ENCODE measurements at regions not wholly inside any gene's neighbourhood (a gene's known extent, or its start where the extent isn't known, plus 50 kb on each side); places are given as distances from the start of the nearest gene placed in this dataset.

GRCh38 chr13:84497613-84498012 lies 615.3 kb upstream of the SLITRK1 start:
- no peaks in the 10 kb centered on the region for H3K36me3 ChIP-seq (ENCODE audit: insufficient read depth, low read length)
- no peak for TF ChIP-seq EZH2 (IDR thresholded peaks at IDR 0.05; ENCODE audit: borderline replicate concordance, low read depth, low read length, severe bottlenecking)
- TF ChIP-seq, protein P1, sequence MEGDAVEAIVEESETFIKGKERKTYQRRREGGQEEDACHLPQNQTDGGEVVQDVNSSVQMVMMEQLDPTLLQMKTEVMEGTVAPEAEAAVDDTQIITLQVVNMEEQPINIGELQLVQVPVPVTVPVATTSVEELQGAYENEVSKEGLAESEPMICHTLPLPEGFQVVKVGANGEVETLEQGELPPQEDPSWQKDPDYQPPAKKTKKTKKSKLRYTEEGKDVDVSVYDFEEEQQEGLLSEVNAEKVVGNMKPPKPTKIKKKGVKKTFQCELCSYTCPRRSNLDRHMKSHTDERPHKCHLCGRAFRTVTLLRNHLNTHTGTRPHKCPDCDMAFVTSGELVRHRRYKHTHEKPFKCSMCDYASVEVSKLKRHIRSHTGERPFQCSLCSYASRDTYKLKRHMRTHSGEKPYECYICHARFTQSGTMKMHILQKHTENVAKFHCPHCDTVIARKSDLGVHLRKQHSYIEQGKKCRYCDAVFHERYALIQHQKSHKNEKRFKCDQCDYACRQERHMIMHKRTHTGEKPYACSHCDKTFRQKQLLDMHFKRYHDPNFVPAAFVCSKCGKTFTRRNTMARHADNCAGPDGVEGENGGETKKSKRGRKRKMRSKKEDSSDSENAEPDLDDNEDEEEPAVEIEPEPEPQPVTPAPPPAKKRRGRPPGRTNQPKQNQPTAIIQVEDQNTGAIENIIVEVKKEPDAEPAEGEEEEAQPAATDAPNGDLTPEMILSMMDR (IDR thresholded peaks at IDR 0.05; ENCODE audit: borderline replicate concordance, extremely low read depth, low read length, poor library complexity, severe bottlenecking), result no peak
- DNase-seq, result no peak

DNA sequence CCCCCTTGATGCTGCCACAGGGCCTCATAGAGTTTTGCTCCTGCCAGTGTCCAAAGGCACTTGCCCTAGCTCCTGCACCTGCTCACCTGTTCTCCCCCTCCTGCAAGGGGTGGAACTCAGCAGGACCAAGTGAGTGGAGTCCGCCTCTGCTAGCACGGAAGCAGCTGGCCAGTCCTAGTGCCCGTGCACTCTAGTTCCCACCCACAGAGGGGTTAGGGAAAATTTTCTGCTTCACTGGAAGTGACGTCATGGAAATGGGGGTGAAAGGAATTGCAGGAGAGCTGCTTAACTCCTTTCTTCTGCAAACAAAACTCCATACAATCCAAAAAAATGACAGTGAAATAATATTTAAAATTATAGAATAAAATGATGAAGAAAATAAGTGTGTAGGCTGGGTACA lies 609.7 kb upstream of the SLITRK1 start:
- DNase-seq, result no peak
- Histone ChIP-seq H3K79me2 (ENCODE audit: insufficient read depth, low read length) (no peaks in the 10 kb centered on the region), H3K4me1 (ENCODE audit: insufficient read depth, low read length) (no peaks in the 10 kb centered on the region), H3K9me3 (ENCODE audit: insufficient read depth, low read length, severe bottlenecking) (no peaks in the 10 kb centered on the region), H3K27ac (ENCODE audit: low read length) (no peak overlapping the region), H3K4me3 (ENCODE audit: low read depth in 1 of 2, low read length in 2 of 2) (no peak overlapping the region), H4K20me1 (ENCODE audit: insufficient read depth, low read length) (no peaks in the 10 kb centered on the region), H3K4me2 (ENCODE audit: insufficient read depth, low read length) (no peak overlapping the region), H2AFZ (ENCODE audit: low read depth, low read length) (no peak overlapping the region), H3K27me3 (ENCODE audit: insufficient read depth, low read length, poor library complexity) (no peaks in the 10 kb centered on the region), H3K36me3 (ENCODE audit: insufficient read depth, low read length) (no peaks in the 10 kb centered on the region), H3K9ac (ENCODE audit: low read depth, low read length) (no peak overlapping the region)
- no peak for ATAC-seq (ENCODE audit: insufficient read depth, low read depth)
- TF ChIP-seq, protein P1 (IDR thresholded peaks at IDR 0.05; ENCODE audit: borderline replicate concordance, extremely low read depth, low read length, poor library complexity, severe bottlenecking), result no peak
- no peak for TF ChIP-seq EZH2 (IDR thresholded peaks at IDR 0.05; ENCODE audit: borderline replicate concordance, low read depth, low read length, severe bottlenecking)

More at GRCh38 chr13:84497613-84498012, 615.3 kb upstream of the SLITRK1 start:
- Histone ChIP-seq H3K79me2 (ENCODE audit: insufficient read depth, low read length) (no peaks in the 10 kb centered on the region), H3K9ac (ENCODE audit: low read depth, low read length) (no peak overlapping the region), H4K20me1 (ENCODE audit: insufficient read depth, low read length) (no peaks in the 10 kb centered on the region), H3K4me1 (ENCODE audit: insufficient read depth, low read length) (no peaks in the 10 kb centered on the region), H3K9me3 (ENCODE audit: insufficient read depth, low read length, severe bottlenecking) (no peaks in the 10 kb centered on the region), H3K27ac (ENCODE audit: low read length) (no peak overlapping the region), H2AFZ (ENCODE audit: low read depth, low read length) (0 out of 2 replicates have a peak overlapping the region, but pooled peaks have one; percentile 17), H3K27me3 (ENCODE audit: insufficient read depth, low read length, poor library complexity) (no peaks in the 10 kb centered on the region), H3K4me2 (ENCODE audit: insufficient read depth, low read length) (no peak overlapping the region), H3K4me3 (ENCODE audit: low read depth in 1 of 2, low read length in 2 of 2) (no peak overlapping the region)
- no peak for ATAC-seq (ENCODE audit: insufficient read depth, low read depth)

DNA sequence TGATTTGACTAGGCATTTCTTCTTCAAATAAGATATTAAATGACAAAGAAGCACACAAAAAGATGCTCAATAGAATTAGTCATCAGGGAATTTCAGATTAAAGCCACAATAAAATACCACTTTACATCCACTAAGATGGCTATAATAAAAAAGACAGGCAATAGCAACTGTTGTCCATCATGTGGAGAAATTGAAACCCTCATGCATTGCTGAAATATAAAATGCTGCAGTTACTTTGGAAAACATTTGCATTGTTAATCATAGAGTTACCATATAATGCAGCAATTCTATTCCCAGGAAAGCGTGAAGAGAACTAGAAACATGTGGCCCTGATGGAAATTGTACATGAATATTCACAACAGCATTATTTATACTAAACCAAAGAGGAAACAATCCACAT lies 605.5 kb upstream of the SLITRK1 start:
- TF ChIP-seq, protein P1 (IDR thresholded peaks at IDR 0.05; ENCODE audit: borderline replicate concordance, extremely low read depth, low read length, poor library complexity, severe bottlenecking), result no peak
- no peak for TF ChIP-seq EZH2 (IDR thresholded peaks at IDR 0.05; ENCODE audit: borderline replicate concordance, low read depth, low read length, severe bottlenecking)
- Histone ChIP-seq H3K27me3 (ENCODE audit: insufficient read depth, low read length, poor library complexity) (no peaks in the 10 kb centered on the region), H3K9ac (ENCODE audit: low read depth, low read length) (no peak overlapping the region), H3K27ac (ENCODE audit: low read length) (no peak overlapping the region), H3K4me2 (ENCODE audit: insufficient read depth, low read length) (no peak overlapping the region), H3K4me1 (ENCODE audit: insufficient read depth, low read length) (no peaks in the 10 kb centered on the region), H3K9me3 (ENCODE audit: insufficient read depth, low read length, severe bottlenecking) (no peaks in the 10 kb centered on the region), H3K79me2 (ENCODE audit: insufficient read depth, low read length) (no peaks in the 10 kb centered on the region), H3K4me3 (ENCODE audit: low read depth in 1 of 2, low read length in 2 of 2) (no peak overlapping the region), H3K36me3 (ENCODE audit: insufficient read depth, low read length) (no peaks in the 10 kb centered on the region), H4K20me1 (ENCODE audit: insufficient read depth, low read length) (no peaks in the 10 kb centered on the region), H2AFZ (ENCODE audit: low read depth, low read length) (no peak overlapping the region)
- no peak for DNase-seq
- no peak for ATAC-seq (ENCODE audit: insufficient read depth, low read depth)

DNA sequence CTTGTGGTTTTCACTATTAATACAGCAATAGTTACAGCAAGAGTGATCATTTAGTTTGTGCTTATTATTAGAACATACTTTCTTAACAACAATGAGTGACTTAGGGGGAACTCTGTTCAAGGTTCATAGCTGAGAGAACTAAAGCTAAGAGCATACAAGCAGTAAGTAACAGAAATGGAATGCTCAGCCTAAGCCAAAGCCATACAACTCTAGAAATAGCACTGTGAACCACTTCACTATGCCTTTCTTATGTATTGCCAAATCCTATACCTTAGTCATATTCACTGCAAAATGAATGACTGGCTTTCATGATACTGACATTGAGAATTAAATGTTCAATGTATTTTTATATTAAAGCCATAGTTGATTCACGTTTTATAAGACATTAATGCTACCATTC lies 599.7 kb upstream of the SLITRK1 start:
- Histone ChIP-seq H2AFZ (ENCODE audit: low read depth, low read length) (peak overlapping the region; percentile 33), H3K4me1 (ENCODE audit: insufficient read depth, low read length) (no peaks in the 10 kb centered on the region), H3K9ac (ENCODE audit: low read depth, low read length) (no peak overlapping the region), H3K4me2 (ENCODE audit: insufficient read depth, low read length) (no peak overlapping the region), H3K36me3 (ENCODE audit: insufficient read depth, low read length) (no peaks in the 10 kb centered on the region), H3K79me2 (ENCODE audit: insufficient read depth, low read length) (no peaks in the 10 kb centered on the region), H3K27me3 (ENCODE audit: insufficient read depth, low read length, poor library complexity) (no peaks in the 10 kb centered on the region), H3K4me3 (ENCODE audit: low read depth in 1 of 2, low read length in 2 of 2) (no peak overlapping the region), H4K20me1 (ENCODE audit: insufficient read depth, low read length) (no peaks in the 10 kb centered on the region), H3K9me3 (ENCODE audit: insufficient read depth, low read length, severe bottlenecking) (no peaks in the 10 kb centered on the region), H3K27ac (ENCODE audit: low read length) (no peak overlapping the region)
- TF ChIP-seq, protein P1 (IDR thresholded peaks at IDR 0.05; ENCODE audit: borderline replicate concordance, extremely low read depth, low read length, poor library complexity, severe bottlenecking), result no peak
- no peak for TF ChIP-seq EZH2 (IDR thresholded peaks at IDR 0.05; ENCODE audit: borderline replicate concordance, low read depth, low read length, severe bottlenecking)
- no peak for ATAC-seq (ENCODE audit: insufficient read depth, low read depth)
- DNase-seq, result no peak
